A549 (cell line): ENCODE measurements at regions not wholly inside any gene's neighbourhood (a gene's known extent, or its start where the extent isn't known, plus 50 kb on each side); places are given as distances from the start of the nearest gene placed in this dataset.

Experiments used
- BHLHE40 ChIP-seq: IDR thresholded peaks from 2 replicates; pipeline ENCODE4 v1.6.1; 2012; ENCODE audit warnings: low read depth, low read length, inconsistent platforms
- CHD2 ChIP-seq: fragments of 150-350 bp; IDR thresholded peaks from 2 replicates; pipeline ENCODE4 v1.6.1; 2014; ENCODE audit warnings: low read length; ENCODE audit not compliant: partially characterized antibody
- MYC ChIP-seq: IDR thresholded peaks from 2 replicates; pipeline ENCODE4 v1.6.1; 2012; ENCODE audit warnings: mild to moderate bottlenecking, inconsistent platforms, low read length, improper control_type of control experiment, borderline replicate concordance
- PHF8 ChIP-seq: fragments of 200-600 bp; sonication (generic); IDR thresholded peaks from 2 replicates; pipeline ENCODE4 v1.6.1; 2016; ENCODE audit warnings: low read depth, mild to moderate bottlenecking, antibody characterized with exemption, moderate library complexity, borderline replicate concordance
- POLR2AphosphoS2 ChIP-seq: conservative IDR thresholded peaks from 2 replicates; pipeline ENCODE4 v1.6.1; 2012; ENCODE audit warnings: low read length, improper control_type of control experiment, inconsistent platforms
- TF ChIP-seq, protein P1 (sequence below): fragments of >200 bp; sonication (Bioruptor Twin); formaldehyde crosslinking; IDR thresholded peaks from 3 replicates; pipeline ENCODE4 v1.5.1; 2016
- TF ChIP-seq, protein P2 (sequence below): IDR thresholded peaks from 2 replicates; pipeline ENCODE4 v1.6.1; 2012
- TF ChIP-seq, protein P3 (sequence below): IDR thresholded peaks from 2 replicates; pipeline ENCODE4 v1.6.1; 2012; ENCODE audit warnings: low read depth, borderline replicate concordance
- TF ChIP-seq, protein P4 (sequence below): fragments of 200-600 bp; sonication (generic); IDR thresholded peaks from 2 replicates; pipeline ENCODE4 v1.6.1; 2016; ENCODE audit warnings: antibody characterized with exemption, mild to moderate bottlenecking, moderate library complexity

DNA sequence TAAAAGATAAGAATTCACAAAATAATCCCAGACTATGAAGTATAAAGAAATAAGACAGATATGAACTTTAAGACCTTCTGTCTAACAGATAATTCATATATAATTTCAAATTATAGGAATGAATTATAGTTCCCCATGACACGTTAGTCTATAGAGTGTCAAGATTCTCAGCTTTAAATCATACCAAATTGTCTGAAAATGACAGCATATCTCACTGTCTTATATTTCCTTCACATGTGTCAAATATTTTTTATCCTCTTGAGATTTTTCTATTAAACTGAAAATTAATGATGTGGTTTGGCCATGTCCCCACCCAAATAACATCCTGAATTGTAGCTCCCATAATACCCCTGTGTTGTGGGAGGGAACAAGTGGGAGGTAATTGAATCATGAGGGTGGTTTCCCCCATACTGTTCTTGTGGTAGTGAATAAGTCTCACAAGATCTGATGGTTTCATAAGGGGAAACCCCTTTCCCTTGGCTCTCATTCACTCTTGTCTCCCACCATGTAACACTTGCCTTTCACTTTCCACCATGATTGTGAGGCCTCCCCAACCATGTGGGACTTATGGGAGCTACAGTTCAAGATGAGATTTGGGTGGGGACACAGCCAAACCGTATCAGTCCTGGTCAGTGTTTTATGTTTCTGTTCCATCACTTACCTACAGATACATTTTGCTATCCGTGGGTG is 825.3 kb upstream of the GJE1 start:
- TF ChIP-seq, protein P1, sequence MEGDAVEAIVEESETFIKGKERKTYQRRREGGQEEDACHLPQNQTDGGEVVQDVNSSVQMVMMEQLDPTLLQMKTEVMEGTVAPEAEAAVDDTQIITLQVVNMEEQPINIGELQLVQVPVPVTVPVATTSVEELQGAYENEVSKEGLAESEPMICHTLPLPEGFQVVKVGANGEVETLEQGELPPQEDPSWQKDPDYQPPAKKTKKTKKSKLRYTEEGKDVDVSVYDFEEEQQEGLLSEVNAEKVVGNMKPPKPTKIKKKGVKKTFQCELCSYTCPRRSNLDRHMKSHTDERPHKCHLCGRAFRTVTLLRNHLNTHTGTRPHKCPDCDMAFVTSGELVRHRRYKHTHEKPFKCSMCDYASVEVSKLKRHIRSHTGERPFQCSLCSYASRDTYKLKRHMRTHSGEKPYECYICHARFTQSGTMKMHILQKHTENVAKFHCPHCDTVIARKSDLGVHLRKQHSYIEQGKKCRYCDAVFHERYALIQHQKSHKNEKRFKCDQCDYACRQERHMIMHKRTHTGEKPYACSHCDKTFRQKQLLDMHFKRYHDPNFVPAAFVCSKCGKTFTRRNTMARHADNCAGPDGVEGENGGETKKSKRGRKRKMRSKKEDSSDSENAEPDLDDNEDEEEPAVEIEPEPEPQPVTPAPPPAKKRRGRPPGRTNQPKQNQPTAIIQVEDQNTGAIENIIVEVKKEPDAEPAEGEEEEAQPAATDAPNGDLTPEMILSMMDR = no peak
- TF ChIP-seq, protein P2, sequence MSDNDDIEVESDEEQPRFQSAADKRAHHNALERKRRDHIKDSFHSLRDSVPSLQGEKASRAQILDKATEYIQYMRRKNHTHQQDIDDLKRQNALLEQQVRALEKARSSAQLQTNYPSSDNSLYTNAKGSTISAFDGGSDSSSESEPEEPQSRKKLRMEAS = no peak
- TF ChIP-seq CHD2 (no peak), PHF8 (no peak), MYC (no peak), POLR2AphosphoS2 (no peak), BHLHE40 (no peak)
- TF ChIP-seq, protein P3, sequence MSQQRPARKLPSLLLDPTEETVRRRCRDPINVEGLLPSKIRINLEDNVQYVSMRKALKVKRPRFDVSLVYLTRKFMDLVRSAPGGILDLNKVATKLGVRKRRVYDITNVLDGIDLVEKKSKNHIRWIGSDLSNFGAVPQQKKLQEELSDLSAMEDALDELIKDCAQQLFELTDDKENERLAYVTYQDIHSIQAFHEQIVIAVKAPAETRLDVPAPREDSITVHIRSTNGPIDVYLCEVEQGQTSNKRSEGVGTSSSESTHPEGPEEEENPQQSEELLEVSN = no peak
- TF ChIP-seq, protein P4, sequence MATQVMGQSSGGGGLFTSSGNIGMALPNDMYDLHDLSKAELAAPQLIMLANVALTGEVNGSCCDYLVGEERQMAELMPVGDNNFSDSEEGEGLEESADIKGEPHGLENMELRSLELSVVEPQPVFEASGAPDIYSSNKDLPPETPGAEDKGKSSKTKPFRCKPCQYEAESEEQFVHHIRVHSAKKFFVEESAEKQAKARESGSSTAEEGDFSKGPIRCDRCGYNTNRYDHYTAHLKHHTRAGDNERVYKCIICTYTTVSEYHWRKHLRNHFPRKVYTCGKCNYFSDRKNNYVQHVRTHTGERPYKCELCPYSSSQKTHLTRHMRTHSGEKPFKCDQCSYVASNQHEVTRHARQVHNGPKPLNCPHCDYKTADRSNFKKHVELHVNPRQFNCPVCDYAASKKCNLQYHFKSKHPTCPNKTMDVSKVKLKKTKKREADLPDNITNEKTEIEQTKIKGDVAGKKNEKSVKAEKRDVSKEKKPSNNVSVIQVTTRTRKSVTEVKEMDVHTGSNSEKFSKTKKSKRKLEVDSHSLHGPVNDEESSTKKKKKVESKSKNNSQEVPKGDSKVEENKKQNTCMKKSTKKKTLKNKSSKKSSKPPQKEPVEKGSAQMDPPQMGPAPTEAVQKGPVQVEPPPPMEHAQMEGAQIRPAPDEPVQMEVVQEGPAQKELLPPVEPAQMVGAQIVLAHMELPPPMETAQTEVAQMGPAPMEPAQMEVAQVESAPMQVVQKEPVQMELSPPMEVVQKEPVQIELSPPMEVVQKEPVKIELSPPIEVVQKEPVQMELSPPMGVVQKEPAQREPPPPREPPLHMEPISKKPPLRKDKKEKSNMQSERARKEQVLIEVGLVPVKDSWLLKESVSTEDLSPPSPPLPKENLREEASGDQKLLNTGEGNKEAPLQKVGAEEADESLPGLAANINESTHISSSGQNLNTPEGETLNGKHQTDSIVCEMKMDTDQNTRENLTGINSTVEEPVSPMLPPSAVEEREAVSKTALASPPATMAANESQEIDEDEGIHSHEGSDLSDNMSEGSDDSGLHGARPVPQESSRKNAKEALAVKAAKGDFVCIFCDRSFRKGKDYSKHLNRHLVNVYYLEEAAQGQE = no peak
